ENCODE measurements at regions not wholly inside any gene's neighbourhood (a gene's known extent, or its start where the extent isn't known, plus 50 kb on each side); places are given as distances from the start of the nearest gene placed in this dataset.

GRCh38 chr1:163596541-163597258 is 274.9 kb downstream of the NUF2 start:
- TF ChIP-seq SP1 (CRISPR knock-in tag; conservative IDR thresholded peaks at IDR 0.05) = 0 out of 2 replicates have a peak, but pooled peaks have one; percentile 22
- no peak for TF ChIP-seq SOX15 (CRISPR knock-in tag; IDR thresholded peaks at IDR 0.05)
- peak; percentile 45; the same call in 1 of the 2 replicates for TF ChIP-seq TEAD1 (CRISPR knock-in tag; IDR thresholded peaks at IDR 0.05)
- TF ChIP-seq CREB1 (CRISPR knock-in tag; IDR thresholded peaks at IDR 0.05) = no peak
- 0 out of 2 replicates have a peak, but pooled peaks have one; percentile 41 for TF ChIP-seq MYBL2 (CRISPR knock-in tag; IDR thresholded peaks at IDR 0.05)
- peaks cover 33% of the 10 kb centered on the region for H3K36me3 Mint-ChIP-seq
- H3K9me3 Mint-ChIP-seq = peaks cover 30% of the 10 kb centered on the region
- DNase-seq (ENCODE audit: low spot score) (no peak), ATAC-seq (peak; percentile 98)
- H3K4me1 Mint-ChIP-seq = peaks cover 12% of the 10 kb centered on the region
- CTCF ChIA-PET = no interaction called here
- H3K27ac Mint-ChIP-seq = no peak overlapping the region
- H3K27me3 Mint-ChIP-seq (ENCODE audit: low read depth) = peaks cover 15% of the 10 kb centered on the region
- peak overlapping the region; percentile 24 for H3K4me3 Mint-ChIP-seq
- POLR2A ChIA-PET = no interaction called here

- Mint-ChIP-seq H3K4me1 (peaks cover 31% of the 10 kb centered on the region), H3K27me3 (ENCODE audit: low read depth) (no peaks in the 10 kb centered on the region), H3K36me3 (peaks cover 24% of the 10 kb centered on the region), H3K27ac (no peak overlapping the region), H3K9me3 (peaks cover 29% of the 10 kb centered on the region), H3K4me3 (no peak overlapping the region)
- ATAC-seq = no peak
- no peak for DNase-seq (ENCODE audit: low spot score)
- ChIA-PET CTCF (no interaction called here), POLR2A (no interaction called here)
- TF ChIP-seq AR (CRISPR knock-in tag; IDR thresholded peaks at IDR 0.05) = no peak
- TF ChIP-seq NFATC4 (CRISPR knock-in tag; IDR thresholded peaks at IDR 0.05) = no peak
- no peak for TF ChIP-seq IRF2 (CRISPR knock-in tag; IDR thresholded peaks at IDR 0.05; ENCODE audit: borderline replicate concordance, low read depth)
- TF ChIP-seq JAZF1 (CRISPR knock-in tag; IDR thresholded peaks at IDR 0.05) = no peak
- TF ChIP-seq FOXK1 (CRISPR knock-in tag; IDR thresholded peaks at IDR 0.05) = no peak
These were observed 282.6 kb downstream of the NUF2 start for GRCh38 chr1:163604321-163604720.

GRCh38 chr1:163604896-163605295 is 283.1 kb downstream of the NUF2 start:
- no peak overlapping the region for H3K4me3 Mint-ChIP-seq
- no peak overlapping the region for H3K27ac Mint-ChIP-seq
- CTCF ChIA-PET = no interaction called here
- TF ChIP-seq GRHL2 (CRISPR knock-in tag; IDR thresholded peaks at IDR 0.05; ENCODE audit: insufficient replicate concordance, severe bottlenecking) (no peak), NFYB (CRISPR knock-in tag; conservative IDR thresholded peaks at IDR 0.05; ENCODE audit: low read depth) (no peak), ZNF121 (CRISPR knock-in tag; IDR thresholded peaks at IDR 0.05) (no peak), ATF2 (CRISPR knock-in tag; IDR thresholded peaks at IDR 0.05; ENCODE audit: borderline replicate concordance, low read depth) (no peak), PREB (CRISPR knock-in tag; IDR thresholded peaks at IDR 0.05; ENCODE audit: borderline replicate concordance) (no peak), AR (CRISPR knock-in tag; IDR thresholded peaks at IDR 0.05) (no peak), FOXK1 (CRISPR knock-in tag; IDR thresholded peaks at IDR 0.05) (no peak), SMAD4 (CRISPR knock-in tag; IDR thresholded peaks at IDR 0.05) (no peak), PRRX2 (CRISPR knock-in tag; IDR thresholded peaks at IDR 0.05) (no peak), ZNF423 (CRISPR knock-in tag; IDR thresholded peaks at IDR 0.05) (no peak), FOXP4 (CRISPR knock-in tag; IDR thresholded peaks at IDR 0.05) (no peak)
- peaks cover 18% of the 10 kb centered on the region for H3K36me3 Mint-ChIP-seq
- H3K27me3 Mint-ChIP-seq (ENCODE audit: low read depth) = no peaks in the 10 kb centered on the region
- no peak for DNase-seq (ENCODE audit: low spot score)
- ATAC-seq = no peak
- POLR2A ChIA-PET = no interaction called here
- peaks cover 37% of the 10 kb centered on the region for H3K4me1 Mint-ChIP-seq
- peaks cover 23% of the 10 kb centered on the region for H3K9me3 Mint-ChIP-seq

Data from WTC11 (cell line).